Esophagus squamous epithelium (tissue), 4 donors: ENCODE measurements at regions not wholly inside any gene's neighbourhood (a gene's known extent, or its start where the extent isn't known, plus 50 kb on each side); places are given as distances from the start of the nearest gene placed in this dataset.

Source experiments
- CTCF ChIP-seq, 6 experiments: fragments of 450-650 bp in 4 of 6; fragments of 200-600 bp in 2 of 6; sonication (generic) in 2 of 6; IDR thresholded peaks; one replicate each; pipeline ENCODE4 v1.5.1; 2016 to 2019; ENCODE audit warnings: antibody characterized with exemption in 6 of 6, mild to moderate bottlenecking in 4 of 6, moderate library complexity in 4 of 6
- POLR2A ChIP-seq, 4 donors: fragments of 450-650 bp; IDR thresholded peaks; one replicate each; pipeline ENCODE4 v1.6.1; 2017; ENCODE audit warnings: antibody characterized with exemption in 4 of 4, mild to moderate bottlenecking in 4 of 4, moderate library complexity in 3 of 4

GRCh38 chr4:96342196-96342595 is 502.3 kb downstream of the PDHA2 start:
- TF ChIP-seq CTCF (IDR thresholded peaks at IDR 0.05) (no peak), POLR2A (IDR thresholded peaks at IDR 0.05) (no peak)
